GM23338 (cell line): ENCODE measurements at regions not wholly inside any gene's neighbourhood (a gene's known extent, or its start where the extent isn't known, plus 50 kb on each side); places are given as distances from the start of the nearest gene placed in this dataset.

Experiments
- ATAC-seq: fragments of 200-7000 bp; cut with Tn5 transposase; 3 replicates; pipeline ENCODE4 v1.9.1; 2020
- DNase-seq: peaks from one replicate; pipeline ENCODE4 v3.0.0-alpha.2; 2015; ENCODE audit warnings: low spot score
- H2AFZ ChIP-seq: fragments of 200-600 bp; sonication (generic); 2 replicates; pipeline ENCODE4 v1.8.0; 2016; ENCODE audit warnings: antibody characterized with exemption, mild to moderate bottlenecking, moderate library complexity
- H3F3A ChIP-seq: fragments of 200-600 bp; sonication (generic); replicated peaks from 2 replicates; pipeline ENCODE4 v1.8.0; 2017; ENCODE audit warnings: antibody characterized with exemption, mixed run types, low read depth
- H3K27ac ChIP-seq: fragments of 200-600 bp; sonication (generic); 2 replicates; pipeline ENCODE4 v1.6.1; 2016; ENCODE audit warnings: low read depth
- H3K27me3 ChIP-seq: fragments of 200-600 bp; sonication (generic); 2 replicates; pipeline ENCODE4 v1.8.0; 2016; ENCODE audit warnings: mild to moderate bottlenecking, mixed run types, moderate library complexity; ENCODE audit not compliant: insufficient read depth
- H3K36me3 ChIP-seq: fragments of 200-600 bp; sonication (generic); 2 replicates; pipeline ENCODE4 v1.8.0; 2016; ENCODE audit warnings: mild to moderate bottlenecking; ENCODE audit not compliant: insufficient read depth
- H3K4me1 ChIP-seq: fragments of 200-600 bp; sonication (generic); 2 replicates; pipeline ENCODE4 v1.8.0; 2016; ENCODE audit warnings: mild to moderate bottlenecking, moderate library complexity; ENCODE audit not compliant: insufficient read depth
- H3K4me2 ChIP-seq: fragments of 200-600 bp; sonication (generic); 2 replicates; pipeline ENCODE4 v1.7.1; 2017; ENCODE audit warnings: mixed run types
- H3K4me3 ChIP-seq: fragments of 200-600 bp; sonication (generic); 2 replicates; pipeline ENCODE4 v1.6.1; 2016; ENCODE audit warnings: mixed run types
- H3K79me2 ChIP-seq: fragments of 200-600 bp; sonication (generic); replicated peaks from 2 replicates; pipeline ENCODE4 v1.8.0; 2017; ENCODE audit warnings: mild to moderate bottlenecking; ENCODE audit not compliant: insufficient read depth
- H3K9me2 ChIP-seq: fragments of 200-600 bp; sonication (generic); 2 replicates; pipeline ENCODE4 v1.8.0; 2017; ENCODE audit not compliant: insufficient read depth
- H4K20me1 ChIP-seq: fragments of 200-600 bp; sonication (generic); replicated peaks from 2 replicates; pipeline ENCODE4 v1.8.0; 2017; ENCODE audit warnings: mild to moderate bottlenecking; ENCODE audit not compliant: insufficient read depth
- H3K27ac Mint-ChIP-seq: 2 replicates; pipeline ENCODE4 v1.8.0; 2020; ENCODE audit warnings: inconsistent platforms, mild to moderate bottlenecking, moderate library complexity, mixed read lengths
- H3K27me3 Mint-ChIP-seq: 3 replicates; pipeline ENCODE4 v1.8.0; 2022; ENCODE audit warnings: low read depth, mild to moderate bottlenecking, moderate library complexity, mixed read lengths, inconsistent platforms; ENCODE audit not compliant: insufficient read depth, poor library complexity
- H3K36me3 Mint-ChIP-seq: 3 replicates; pipeline ENCODE4 v1.8.0; 2021; ENCODE audit warnings: low read depth, mild to moderate bottlenecking, inconsistent platforms, moderate library complexity, mixed read lengths
- H3K4me1 Mint-ChIP-seq: 3 replicates; pipeline ENCODE4 v1.8.0; 2020; ENCODE audit warnings: mild to moderate bottlenecking, inconsistent platforms, mixed read lengths
- H3K4me3 Mint-ChIP-seq: 3 replicates; pipeline ENCODE4 v1.8.0; 2021; ENCODE audit warnings: moderate library complexity, mild to moderate bottlenecking, inconsistent platforms, mixed read lengths
- H3K9me3 Mint-ChIP-seq: 3 replicates; pipeline ENCODE4 v1.8.0; 2020; ENCODE audit warnings: moderate library complexity, mild to moderate bottlenecking, inconsistent platforms, mixed read lengths
- CREB1 ChIP-seq: fragments of 250-450 bp; sonication (Bioruptor Pico); IDR thresholded peaks from 2 replicates; pipeline ENCODE4 v1.5.0; 2020; ENCODE audit warnings: low read depth, mild to moderate bottlenecking, moderate library complexity
- CTCF ChIP-seq, 2 experiments: fragments of 200-600 bp in 1 of 2; sonication (generic) in 1 of 2; conservative IDR thresholded peaks; 2 replicates each; pipeline versions ENCODE4 v1.5.1 to v1.6.1; 2016 to 2017; ENCODE audit warnings: antibody characterized with exemption in 2 of 2, low read depth in 2 of 2, mild to moderate bottlenecking in 2 of 2, moderate library complexity in 1 of 2
- ETS1 ChIP-seq: IDR thresholded peaks from 2 replicates; pipeline ENCODE4 v1.6.1; 2016; ENCODE audit warnings: antibody characterized with exemption
- EZH2 ChIP-seq: fragments of 200-600 bp; sonication (generic); IDR thresholded peaks from one replicate; pipeline ENCODE4 v1.8.0; 2017; ENCODE audit warnings: antibody characterized with exemption, mild to moderate bottlenecking, low read depth; ENCODE audit not compliant: unreplicated experiment
- EZH2phosphoT487 ChIP-seq: fragments of 200-600 bp; sonication (generic); IDR thresholded peaks from one replicate; pipeline ENCODE4 v1.8.1; 2018; ENCODE audit warnings: antibody characterized with exemption; ENCODE audit not compliant: unreplicated experiment
- JUNB ChIP-seq: IDR thresholded peaks from one replicate; pipeline ENCODE4 v1.6.1; 2016; ENCODE audit warnings: antibody characterized with exemption; ENCODE audit not compliant: unreplicated experiment
- NANOG ChIP-seq: IDR thresholded peaks from 2 replicates; pipeline ENCODE4 v1.6.1; 2016; ENCODE audit warnings: antibody characterized with exemption, borderline replicate concordance
- POLR2AphosphoS5 ChIP-seq: IDR thresholded peaks from 2 replicates; pipeline ENCODE4 v1.6.1; 2016; ENCODE audit warnings: antibody characterized with exemption, low read depth
- REST ChIP-seq: IDR thresholded peaks from one replicate; pipeline ENCODE4 v1.6.1; 2018; ENCODE audit warnings: antibody characterized with exemption; ENCODE audit not compliant: unreplicated experiment
- STAT1 ChIP-seq: IDR thresholded peaks from one replicate; pipeline ENCODE4 v1.6.1; 2016; ENCODE audit warnings: antibody characterized with exemption; ENCODE audit not compliant: unreplicated experiment
- ZNF114 ChIP-seq: fragments of 250-450 bp; sonication (Bioruptor Pico); IDR thresholded peaks from 2 replicates; pipeline ENCODE4 v1.5.0; 2020; ENCODE audit warnings: mild to moderate bottlenecking, moderate library complexity
- ZNF331 ChIP-seq: fragments of 250-450 bp; sonication (Bioruptor Pico); IDR thresholded peaks from 2 replicates; pipeline ENCODE4 v1.5.0; 2020; ENCODE audit warnings: low read depth, mild to moderate bottlenecking, moderate library complexity
- ZNF462 ChIP-seq: fragments of 250-450 bp; sonication (Bioruptor Pico); IDR thresholded peaks from 2 replicates; pipeline ENCODE4 v1.5.0; 2020; ENCODE audit warnings: mild to moderate bottlenecking, moderate library complexity

- TF ChIP-seq ZNF331: no peak
- TF ChIP-seq REST: no peak
- TF ChIP-seq EZH2phosphoT487: no peak
- no peak for TF ChIP-seq ETS1
- TF ChIP-seq ZNF114 (CRISPR knock-in tag): no peak
- no peak for TF ChIP-seq JUNB
- no peak for TF ChIP-seq CTCF (conservative IDR thresholded peaks at IDR 0.05; ENCODE audit: low read depth in 2 of 2)
- TF ChIP-seq EZH2: no peak
- no peak for TF ChIP-seq NANOG
- TF ChIP-seq POLR2AphosphoS5: no peak
- TF ChIP-seq STAT1: no peak
- no peak for TF ChIP-seq ZNF462 (CRISPR knock-in tag)
- TF ChIP-seq CREB1: no peak
- no peaks in the 10 kb centered on the region for H3F3A ChIP-seq
- H3K9me3 Mint-ChIP-seq: peaks cover 3% of the 10 kb centered on the region; the same call in 2 of the 3 replicates
- peaks cover 7% of the 10 kb centered on the region; the same call in 1 of the 2 replicates for H3K4me1 ChIP-seq
- H3K27ac ChIP-seq: no peak overlapping the region
- no peak overlapping the region for H3K27ac Mint-ChIP-seq
- no peak overlapping the region for H2AFZ ChIP-seq
- H3K4me3 Mint-ChIP-seq: no peak overlapping the region
- no peaks in the 10 kb centered on the region for H3K9me2 ChIP-seq
- DNase-seq: no peak
- no peak overlapping the region for H3K4me2 ChIP-seq
- H3K4me3 ChIP-seq: no peak overlapping the region
- no peaks in the 10 kb centered on the region for H3K27me3 ChIP-seq
- peaks cover 11% of the 10 kb centered on the region for H3K4me1 Mint-ChIP-seq
- no peak for ATAC-seq
- no peaks in the 10 kb centered on the region for H3K36me3 Mint-ChIP-seq
- no peaks in the 10 kb centered on the region for H3K36me3 ChIP-seq
- no peaks in the 10 kb centered on the region for H4K20me1 ChIP-seq
- H3K79me2 ChIP-seq: no peaks in the 10 kb centered on the region
- peaks cover 13% of the 10 kb centered on the region for H3K27me3 Mint-ChIP-seq
Measured at GRCh38 chr2:128521482-128521881, 202.8 kb upstream of the HS6ST1 start.
